ENCODE measurements at regions not wholly inside any gene's neighbourhood (a gene's known extent, or its start where the extent isn't known, plus 50 kb on each side); places are given as distances from the start of the nearest gene placed in this dataset.

DNA sequence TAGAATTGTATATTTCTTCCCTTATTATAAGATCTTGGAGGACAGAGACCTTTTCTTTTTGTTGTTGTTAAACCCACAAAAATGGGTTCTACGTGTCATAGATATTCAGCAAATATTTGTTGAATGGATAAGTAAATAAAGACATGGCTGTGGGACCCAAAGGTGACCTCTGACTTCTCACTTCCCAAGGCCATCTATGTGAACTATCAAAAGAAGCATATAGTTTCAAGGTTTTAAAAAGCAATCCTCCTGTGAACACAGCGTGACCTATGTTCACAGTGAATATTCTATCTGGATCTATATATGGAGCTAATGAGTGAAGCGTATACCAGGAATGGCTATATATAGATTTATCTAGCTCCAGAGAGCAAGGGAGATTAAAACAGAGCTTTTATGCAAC, 312.8 kb upstream of the C11orf87 start:
- Histone ChIP-seq H3K27me3 (no peaks in the 10 kb centered on the region), H3K27ac (no peak overlapping the region), H3K4me3 (no peak overlapping the region), H3K36me3 (no peaks in the 10 kb centered on the region), H3K4me1 (peaks cover 0 to 7% (median 0%) of the 10 kb centered on the region in 3 donors), H3K9me3 (no peaks in the 10 kb centered on the region)
- 41 to 54% methylated on average over 3 of the region's 3 CpGs for WGBS, 2 donors (ENCODE audit: low coverage in 1 of 2)
- ATAC-seq, result no peak
- no peak for TF ChIP-seq POLR2AphosphoS5 (IDR thresholded peaks at IDR 0.05)
- no peak for TF ChIP-seq POLR2A (IDR thresholded peaks at IDR 0.05)
- no peak for TF ChIP-seq EP300 (IDR thresholded peaks at IDR 0.05)
- TF ChIP-seq, protein P1, sequence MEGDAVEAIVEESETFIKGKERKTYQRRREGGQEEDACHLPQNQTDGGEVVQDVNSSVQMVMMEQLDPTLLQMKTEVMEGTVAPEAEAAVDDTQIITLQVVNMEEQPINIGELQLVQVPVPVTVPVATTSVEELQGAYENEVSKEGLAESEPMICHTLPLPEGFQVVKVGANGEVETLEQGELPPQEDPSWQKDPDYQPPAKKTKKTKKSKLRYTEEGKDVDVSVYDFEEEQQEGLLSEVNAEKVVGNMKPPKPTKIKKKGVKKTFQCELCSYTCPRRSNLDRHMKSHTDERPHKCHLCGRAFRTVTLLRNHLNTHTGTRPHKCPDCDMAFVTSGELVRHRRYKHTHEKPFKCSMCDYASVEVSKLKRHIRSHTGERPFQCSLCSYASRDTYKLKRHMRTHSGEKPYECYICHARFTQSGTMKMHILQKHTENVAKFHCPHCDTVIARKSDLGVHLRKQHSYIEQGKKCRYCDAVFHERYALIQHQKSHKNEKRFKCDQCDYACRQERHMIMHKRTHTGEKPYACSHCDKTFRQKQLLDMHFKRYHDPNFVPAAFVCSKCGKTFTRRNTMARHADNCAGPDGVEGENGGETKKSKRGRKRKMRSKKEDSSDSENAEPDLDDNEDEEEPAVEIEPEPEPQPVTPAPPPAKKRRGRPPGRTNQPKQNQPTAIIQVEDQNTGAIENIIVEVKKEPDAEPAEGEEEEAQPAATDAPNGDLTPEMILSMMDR (IDR thresholded peaks at IDR 0.05), result no peak

DNA sequence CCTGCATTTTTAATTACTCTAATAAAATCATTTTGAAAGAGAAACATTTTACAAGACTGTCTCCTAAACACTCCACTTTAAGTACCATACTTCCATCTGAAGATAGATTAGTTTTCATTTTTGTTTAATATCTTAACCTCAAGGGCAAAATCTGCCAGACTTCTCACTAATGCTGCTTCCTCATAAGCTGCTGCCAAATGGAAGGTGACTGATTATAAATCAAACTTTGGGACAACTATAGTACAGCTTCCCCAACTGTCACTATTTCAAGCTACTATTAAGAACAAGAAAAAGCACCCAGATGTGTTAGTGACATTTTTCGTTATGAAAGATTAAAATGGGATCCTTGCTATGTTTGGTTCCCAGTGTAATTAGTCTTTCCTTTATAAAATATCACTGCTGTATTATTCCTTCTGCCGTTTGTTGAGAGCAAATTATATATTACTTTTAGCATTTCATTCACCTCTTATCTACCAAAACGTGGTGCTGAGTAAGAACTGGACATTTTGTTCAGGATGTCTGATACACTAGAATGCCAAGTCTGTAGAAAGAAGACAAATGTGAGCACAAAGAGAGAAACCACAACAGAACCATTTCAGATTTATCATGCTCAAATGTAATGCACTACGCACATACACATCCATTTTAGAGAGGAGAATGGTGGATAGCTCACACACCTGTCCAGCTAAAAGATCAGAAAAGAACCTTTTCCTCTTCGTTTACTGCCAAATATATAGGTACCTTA, 312.2 kb upstream of the C11orf87 start:
- 29 to 45% methylated on average over 5 of the region's 5 CpGs for WGBS, 2 donors (ENCODE audit: low coverage in 1 of 2)
- H3K27ac ChIP-seq, result no peak overlapping the region
- peaks cover 0 to 7% (median 0%) of the 10 kb centered on the region in 3 donors for H3K4me1 ChIP-seq
- no peaks in the 10 kb centered on the region for H3K27me3 ChIP-seq
- no peaks in the 10 kb centered on the region for H3K36me3 ChIP-seq
- no peak for ATAC-seq
- TF ChIP-seq, protein P1 (IDR thresholded peaks at IDR 0.05), result no peak
- TF ChIP-seq POLR2AphosphoS5 (IDR thresholded peaks at IDR 0.05), result no peak
- no peak for TF ChIP-seq EP300 (IDR thresholded peaks at IDR 0.05)
- TF ChIP-seq POLR2A (IDR thresholded peaks at IDR 0.05), result no peak
- H3K4me3 ChIP-seq, result no peak overlapping the region
- H3K9me3 ChIP-seq, result no peaks in the 10 kb centered on the region

DNA sequence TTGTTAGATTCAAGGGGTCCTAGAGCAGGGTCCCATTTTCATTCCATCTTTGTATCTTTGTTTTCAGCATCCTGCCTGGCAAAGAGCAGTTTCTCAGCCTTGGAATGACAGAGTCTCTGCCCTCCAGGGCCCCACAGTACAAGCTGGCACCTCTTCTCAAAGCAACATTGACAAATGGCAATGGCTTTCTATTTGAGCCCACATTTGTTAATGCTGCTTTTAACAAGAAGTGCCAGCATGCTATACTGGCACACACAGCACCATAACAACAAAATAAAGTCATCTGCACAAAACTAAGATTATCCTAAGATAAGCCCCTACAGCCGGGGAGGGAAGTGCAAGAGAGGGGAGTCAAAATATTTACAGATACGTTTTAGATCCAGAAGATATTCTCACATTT, 309.7 kb upstream of the C11orf87 start:
- ATAC-seq, result no peak

DNA sequence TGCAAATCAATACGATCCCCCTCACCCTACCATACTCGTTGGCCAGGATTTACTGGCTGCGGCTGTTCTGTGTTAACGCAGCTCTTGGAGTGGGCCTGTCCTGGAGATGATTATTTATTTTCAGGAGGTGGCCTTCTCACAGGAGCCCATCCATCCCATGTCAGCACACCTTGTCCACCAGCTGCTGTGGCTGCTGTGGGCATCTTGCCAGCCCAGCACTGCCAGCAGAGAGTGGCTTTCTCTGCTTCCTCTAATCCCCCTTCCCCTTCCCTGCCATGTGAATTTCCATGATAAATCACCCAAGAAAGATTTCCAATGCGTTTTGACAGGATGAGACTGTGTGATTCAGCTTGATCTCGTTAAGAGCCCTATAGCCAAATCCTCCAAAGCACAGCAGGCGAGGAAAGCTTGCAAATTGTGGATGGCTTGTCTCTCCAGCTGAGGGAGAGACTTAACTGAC, 309.1 kb upstream of the C11orf87 start:
- no peak for ATAC-seq
- Histone ChIP-seq H3K27ac (no peak overlapping the region), H3K27me3 (no peaks in the 10 kb centered on the region)

More for the DNA sequence above, 309.7 kb upstream of the C11orf87 start:
- no peaks in the 10 kb centered on the region for H3K9me3 ChIP-seq
- H3K4me1 ChIP-seq, result peaks cover 0 to 7% (median 0%) of the 10 kb centered on the region in 3 donors
- 50 to 52% methylated on average over 1 to 2 of the region's 2 CpGs for WGBS, 2 donors (ENCODE audit: low coverage in 1 of 2)
- H3K36me3 ChIP-seq, result no peaks in the 10 kb centered on the region
- TF ChIP-seq EP300 (IDR thresholded peaks at IDR 0.05), result no peak
- no peak for TF ChIP-seq POLR2AphosphoS5 (IDR thresholded peaks at IDR 0.05)
- TF ChIP-seq, protein P1 (IDR thresholded peaks at IDR 0.05), result no peak
- TF ChIP-seq POLR2A (IDR thresholded peaks at IDR 0.05), result no peak
- H3K4me3 ChIP-seq, result no peak overlapping the region
- H3K27me3 ChIP-seq, result no peaks in the 10 kb centered on the region
- no peak overlapping the region for H3K27ac ChIP-seq

More for the DNA sequence above, 309.1 kb upstream of the C11orf87 start:
- WGBS, 2 donors (ENCODE audit: low coverage in 1 of 2), result 32 to 40% methylated on average over 1 to 4 of the region's 7 CpGs
- TF ChIP-seq, protein P1 (IDR thresholded peaks at IDR 0.05), result no peak
- TF ChIP-seq POLR2A (IDR thresholded peaks at IDR 0.05), result no peak
- TF ChIP-seq EP300 (IDR thresholded peaks at IDR 0.05), result no peak
- no peak for TF ChIP-seq POLR2AphosphoS5 (IDR thresholded peaks at IDR 0.05)
- no peaks in the 10 kb centered on the region for H3K36me3 ChIP-seq
- no peaks in the 10 kb centered on the region for H3K9me3 ChIP-seq
- peaks cover 0 to 7% (median 0%) of the 10 kb centered on the region in 3 donors for H3K4me1 ChIP-seq
- no peak overlapping the region for H3K4me3 ChIP-seq

Measured in gastroesophageal sphincter (tissue), 4 donors.